Testis (tissue), 2 donors: ENCODE measurements at regions not wholly inside any gene's neighbourhood (a gene's known extent, or its start where the extent isn't known, plus 50 kb on each side); places are given as distances from the start of the nearest gene placed in this dataset.

Experiments
- CTCF ChIP-seq, 3 experiments: fragments of 450-650 bp in 2 of 3; fragments of 200-600 bp in 1 of 3; sonication (generic) in 1 of 3; IDR thresholded peaks; one replicate each; pipeline ENCODE4 v1.5.1; 2016 to 2019; ENCODE audit warnings: antibody characterized with exemption in 3 of 3, mild to moderate bottlenecking in 2 of 3, moderate library complexity in 1 of 3
- POLR2A ChIP-seq: fragments of 450-650 bp; IDR thresholded peaks from one replicate; pipeline ENCODE4 v1.6.1; 2017; ENCODE audit warnings: antibody characterized with exemption, mild to moderate bottlenecking, moderate library complexity

- no peak for TF ChIP-seq CTCF (IDR thresholded peaks at IDR 0.05)
- no peak for TF ChIP-seq POLR2A
Observed at GRCh38 chr2:238763471-238763995, 84.4 kb upstream of the TWIST2 start.
